GM23338 (cell line): ENCODE measurements at regions not wholly inside any gene's neighbourhood (a gene's known extent, or its start where the extent isn't known, plus 50 kb on each side); places are given as distances from the start of the nearest gene placed in this dataset.

Experiments
- ATAC-seq: fragments of 200-7000 bp; cut with Tn5 transposase; 3 replicates; pipeline ENCODE4 v1.9.1; 2020
- DNase-seq: peaks from one replicate; pipeline ENCODE4 v3.0.0-alpha.2; 2015; ENCODE audit warnings: low spot score
- H2AFZ ChIP-seq: fragments of 200-600 bp; sonication (generic); 2 replicates; pipeline ENCODE4 v1.8.0; 2016; ENCODE audit warnings: antibody characterized with exemption, mild to moderate bottlenecking, moderate library complexity
- H3F3A ChIP-seq: fragments of 200-600 bp; sonication (generic); replicated peaks from 2 replicates; pipeline ENCODE4 v1.8.0; 2017; ENCODE audit warnings: antibody characterized with exemption, mixed run types, low read depth
- H3K27ac ChIP-seq: fragments of 200-600 bp; sonication (generic); 2 replicates; pipeline ENCODE4 v1.6.1; 2016; ENCODE audit warnings: low read depth
- H3K27me3 ChIP-seq: fragments of 200-600 bp; sonication (generic); 2 replicates; pipeline ENCODE4 v1.8.0; 2016; ENCODE audit warnings: mild to moderate bottlenecking, mixed run types, moderate library complexity; ENCODE audit not compliant: insufficient read depth
- H3K36me3 ChIP-seq: fragments of 200-600 bp; sonication (generic); 2 replicates; pipeline ENCODE4 v1.8.0; 2016; ENCODE audit warnings: mild to moderate bottlenecking; ENCODE audit not compliant: insufficient read depth
- H3K4me1 ChIP-seq: fragments of 200-600 bp; sonication (generic); 2 replicates; pipeline ENCODE4 v1.8.0; 2016; ENCODE audit warnings: mild to moderate bottlenecking, moderate library complexity; ENCODE audit not compliant: insufficient read depth
- H3K4me2 ChIP-seq: fragments of 200-600 bp; sonication (generic); 2 replicates; pipeline ENCODE4 v1.7.1; 2017; ENCODE audit warnings: mixed run types
- H3K4me3 ChIP-seq: fragments of 200-600 bp; sonication (generic); 2 replicates; pipeline ENCODE4 v1.6.1; 2016; ENCODE audit warnings: mixed run types
- H3K79me2 ChIP-seq: fragments of 200-600 bp; sonication (generic); replicated peaks from 2 replicates; pipeline ENCODE4 v1.8.0; 2017; ENCODE audit warnings: mild to moderate bottlenecking; ENCODE audit not compliant: insufficient read depth
- H3K9me2 ChIP-seq: fragments of 200-600 bp; sonication (generic); 2 replicates; pipeline ENCODE4 v1.8.0; 2017; ENCODE audit not compliant: insufficient read depth
- H4K20me1 ChIP-seq: fragments of 200-600 bp; sonication (generic); replicated peaks from 2 replicates; pipeline ENCODE4 v1.8.0; 2017; ENCODE audit warnings: mild to moderate bottlenecking; ENCODE audit not compliant: insufficient read depth
- H3K27ac Mint-ChIP-seq: 2 replicates; pipeline ENCODE4 v1.8.0; 2020; ENCODE audit warnings: inconsistent platforms, mild to moderate bottlenecking, moderate library complexity, mixed read lengths
- H3K27me3 Mint-ChIP-seq: 3 replicates; pipeline ENCODE4 v1.8.0; 2022; ENCODE audit warnings: low read depth, mild to moderate bottlenecking, moderate library complexity, mixed read lengths, inconsistent platforms; ENCODE audit not compliant: insufficient read depth, poor library complexity
- H3K36me3 Mint-ChIP-seq: 3 replicates; pipeline ENCODE4 v1.8.0; 2021; ENCODE audit warnings: low read depth, mild to moderate bottlenecking, inconsistent platforms, moderate library complexity, mixed read lengths
- H3K4me1 Mint-ChIP-seq: 3 replicates; pipeline ENCODE4 v1.8.0; 2020; ENCODE audit warnings: mild to moderate bottlenecking, inconsistent platforms, mixed read lengths
- H3K4me3 Mint-ChIP-seq: 3 replicates; pipeline ENCODE4 v1.8.0; 2021; ENCODE audit warnings: moderate library complexity, mild to moderate bottlenecking, inconsistent platforms, mixed read lengths
- H3K9me3 Mint-ChIP-seq: 3 replicates; pipeline ENCODE4 v1.8.0; 2020; ENCODE audit warnings: moderate library complexity, mild to moderate bottlenecking, inconsistent platforms, mixed read lengths
- CREB1 ChIP-seq: fragments of 250-450 bp; sonication (Bioruptor Pico); IDR thresholded peaks from 2 replicates; pipeline ENCODE4 v1.5.0; 2020; ENCODE audit warnings: low read depth, mild to moderate bottlenecking, moderate library complexity
- CTCF ChIP-seq, 2 experiments: fragments of 200-600 bp in 1 of 2; sonication (generic) in 1 of 2; conservative IDR thresholded peaks; 2 replicates each; pipeline versions ENCODE4 v1.5.1 to v1.6.1; 2016 to 2017; ENCODE audit warnings: antibody characterized with exemption in 2 of 2, low read depth in 2 of 2, mild to moderate bottlenecking in 2 of 2, moderate library complexity in 1 of 2
- ETS1 ChIP-seq: IDR thresholded peaks from 2 replicates; pipeline ENCODE4 v1.6.1; 2016; ENCODE audit warnings: antibody characterized with exemption
- EZH2 ChIP-seq: fragments of 200-600 bp; sonication (generic); IDR thresholded peaks from one replicate; pipeline ENCODE4 v1.8.0; 2017; ENCODE audit warnings: antibody characterized with exemption, mild to moderate bottlenecking, low read depth; ENCODE audit not compliant: unreplicated experiment
- EZH2phosphoT487 ChIP-seq: fragments of 200-600 bp; sonication (generic); IDR thresholded peaks from one replicate; pipeline ENCODE4 v1.8.1; 2018; ENCODE audit warnings: antibody characterized with exemption; ENCODE audit not compliant: unreplicated experiment
- JUNB ChIP-seq: IDR thresholded peaks from one replicate; pipeline ENCODE4 v1.6.1; 2016; ENCODE audit warnings: antibody characterized with exemption; ENCODE audit not compliant: unreplicated experiment
- NANOG ChIP-seq: IDR thresholded peaks from 2 replicates; pipeline ENCODE4 v1.6.1; 2016; ENCODE audit warnings: antibody characterized with exemption, borderline replicate concordance
- POLR2AphosphoS5 ChIP-seq: IDR thresholded peaks from 2 replicates; pipeline ENCODE4 v1.6.1; 2016; ENCODE audit warnings: antibody characterized with exemption, low read depth
- REST ChIP-seq: IDR thresholded peaks from one replicate; pipeline ENCODE4 v1.6.1; 2018; ENCODE audit warnings: antibody characterized with exemption; ENCODE audit not compliant: unreplicated experiment
- STAT1 ChIP-seq: IDR thresholded peaks from one replicate; pipeline ENCODE4 v1.6.1; 2016; ENCODE audit warnings: antibody characterized with exemption; ENCODE audit not compliant: unreplicated experiment
- ZNF114 ChIP-seq: fragments of 250-450 bp; sonication (Bioruptor Pico); IDR thresholded peaks from 2 replicates; pipeline ENCODE4 v1.5.0; 2020; ENCODE audit warnings: mild to moderate bottlenecking, moderate library complexity
- ZNF331 ChIP-seq: fragments of 250-450 bp; sonication (Bioruptor Pico); IDR thresholded peaks from 2 replicates; pipeline ENCODE4 v1.5.0; 2020; ENCODE audit warnings: low read depth, mild to moderate bottlenecking, moderate library complexity
- ZNF462 ChIP-seq: fragments of 250-450 bp; sonication (Bioruptor Pico); IDR thresholded peaks from 2 replicates; pipeline ENCODE4 v1.5.0; 2020; ENCODE audit warnings: mild to moderate bottlenecking, moderate library complexity

- TF ChIP-seq STAT1, result no peak
- TF ChIP-seq NANOG, result no peak
- TF ChIP-seq ZNF462, result no peak
- no peak for TF ChIP-seq EZH2
- no peak for TF ChIP-seq EZH2phosphoT487
- TF ChIP-seq JUNB, result no peak
- no peak for TF ChIP-seq POLR2AphosphoS5
- no peak for TF ChIP-seq ZNF331 (CRISPR knock-in tag)
- no peak for TF ChIP-seq ZNF114
- TF ChIP-seq ETS1, result no peak
- no peak for TF ChIP-seq CREB1
- TF ChIP-seq REST, result no peak
- no peak for TF ChIP-seq CTCF (conservative IDR thresholded peaks at IDR 0.05; ENCODE audit: low read depth in 2 of 2)
- Histone ChIP-seq H3K36me3 (no peaks in the 10 kb centered on the region), H3K79me2 (no peaks in the 10 kb centered on the region), H3K4me3 (no peak overlapping the region), H2AFZ (no peak overlapping the region), H3K4me1 (peaks cover 7% of the 10 kb centered on the region; the same call in 1 of the 2 replicates), H3K9me2 (no peaks in the 10 kb centered on the region), H4K20me1 (no peaks in the 10 kb centered on the region), H3K27me3 (no peaks in the 10 kb centered on the region), H3K27ac (no peak overlapping the region), H3K4me2 (no peak overlapping the region), H3F3A (no peaks in the 10 kb centered on the region)
- no peak overlapping the region for H3K4me3 Mint-ChIP-seq
- peaks cover 5% of the 10 kb centered on the region for H3K27me3 Mint-ChIP-seq
- H3K4me1 Mint-ChIP-seq, result peaks cover 13% of the 10 kb centered on the region; the same call in 2 of the 3 replicates
- H3K9me3 Mint-ChIP-seq, result peaks cover 3% of the 10 kb centered on the region; the same call in 2 of the 3 replicates
- DNase-seq, result no peak
- H3K36me3 Mint-ChIP-seq, result 0 out of 3 replicates have a peak, but pooled peaks cover 3% of the 10 kb centered on the region
- no peak for ATAC-seq
- H3K27ac Mint-ChIP-seq, result no peak overlapping the region
These were observed 161.7 kb upstream of the FAM20A start for GRCh38 chr17:68762911-68763310.
